ENCODE measurements at regions not wholly inside any gene's neighbourhood (a gene's known extent, or its start where the extent isn't known, plus 50 kb on each side); places are given as distances from the start of the nearest gene placed in this dataset.

DNA sequence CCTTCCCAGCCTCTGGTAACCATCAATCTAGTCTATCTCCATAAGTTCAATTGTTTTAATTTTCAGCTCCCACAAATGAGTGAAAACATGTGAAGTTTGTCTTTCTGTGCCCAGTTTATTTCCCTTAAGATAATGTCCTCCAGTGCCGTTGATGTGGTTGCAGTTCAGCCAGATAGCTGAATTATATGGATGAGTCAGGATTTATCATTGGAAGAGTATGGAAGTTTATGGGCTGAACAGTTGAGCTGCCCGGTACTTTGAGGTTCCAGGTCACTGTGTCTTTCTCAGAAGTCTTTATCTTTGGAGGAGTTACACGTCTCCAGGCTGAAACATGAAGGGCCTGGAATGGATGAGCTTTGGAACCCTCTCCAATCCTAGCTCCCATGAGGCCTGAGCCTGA is 120.1 kb downstream of the ASCL4 start (continued):
- TF ChIP-seq, protein P1, sequence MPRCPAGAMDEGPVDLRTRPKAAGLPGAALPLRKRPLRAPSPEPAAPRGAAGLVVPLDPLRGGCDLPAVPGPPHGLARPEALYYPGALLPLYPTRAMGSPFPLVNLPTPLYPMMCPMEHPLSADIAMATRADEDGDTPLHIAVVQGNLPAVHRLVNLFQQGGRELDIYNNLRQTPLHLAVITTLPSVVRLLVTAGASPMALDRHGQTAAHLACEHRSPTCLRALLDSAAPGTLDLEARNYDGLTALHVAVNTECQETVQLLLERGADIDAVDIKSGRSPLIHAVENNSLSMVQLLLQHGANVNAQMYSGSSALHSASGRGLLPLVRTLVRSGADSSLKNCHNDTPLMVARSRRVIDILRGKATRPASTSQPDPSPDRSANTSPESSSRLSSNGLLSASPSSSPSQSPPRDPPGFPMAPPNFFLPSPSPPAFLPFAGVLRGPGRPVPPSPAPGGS (IDR thresholded peaks at IDR 0.05) = no peak
- TF ChIP-seq FOSB (CRISPR knock-in tag; IDR thresholded peaks at IDR 0.05) = no peak
- no peak for TF ChIP-seq RFX5 (IDR thresholded peaks at IDR 0.05)
- TF ChIP-seq CHD4 (IDR thresholded peaks at IDR 0.05; ENCODE audit: borderline replicate concordance) = no peak
- TF ChIP-seq RARB (CRISPR knock-in tag; IDR thresholded peaks at IDR 0.05) = no peak

DNA sequence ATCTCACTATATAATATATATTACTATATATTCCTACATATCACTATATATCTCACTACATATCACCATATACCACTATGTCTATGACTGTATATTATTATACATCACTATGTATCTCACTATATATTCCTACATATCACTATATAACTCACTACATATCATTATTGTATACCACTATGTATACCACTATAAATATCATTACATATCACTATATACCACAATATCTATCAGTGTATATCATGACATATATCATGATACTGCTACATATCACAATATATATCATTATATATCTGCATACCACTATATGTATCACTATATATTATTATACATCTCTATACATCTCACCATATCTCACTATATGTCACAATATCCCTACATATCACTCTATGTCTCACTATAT is 121.5 kb downstream of the ASCL4 start:
- ATAC-seq = no peak
- Histone ChIP-seq H3K9me3 (no peaks in the 10 kb centered on the region), H3K27ac (no peak overlapping the region), H3K4me1 (no peaks in the 10 kb centered on the region), H3K4me3 (no peak overlapping the region), H3K4me2 (no peak overlapping the region)
- CTCF ChIA-PET = interaction anchor here (1.1 to 3.8 kb wide), 2 partner anchors 8 to 16 kb away, joined by 3 to 16 read pairs; no protein-coding TSS in a partner anchor
- DNase-seq (ENCODE audit: low read depth in 1 of 2, low spot score in 1 of 2) = no peak
- TF ChIP-seq RARB (CRISPR knock-in tag; IDR thresholded peaks at IDR 0.05) = no peak
- TF ChIP-seq SMC3 (IDR thresholded peaks at IDR 0.05) = no peak
- TF ChIP-seq, protein P2, sequence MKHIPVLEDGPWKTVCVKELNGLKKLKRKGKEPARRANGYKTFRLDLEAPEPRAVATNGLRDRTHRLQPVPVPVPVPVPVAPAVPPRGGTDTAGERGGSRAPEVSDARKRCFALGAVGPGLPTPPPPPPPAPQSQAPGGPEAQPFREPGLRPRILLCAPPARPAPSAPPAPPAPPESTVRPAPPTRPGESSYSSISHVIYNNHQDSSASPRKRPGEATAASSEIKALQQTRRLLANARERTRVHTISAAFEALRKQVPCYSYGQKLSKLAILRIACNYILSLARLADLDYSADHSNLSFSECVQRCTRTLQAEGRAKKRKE (CRISPR knock-in tag; IDR thresholded peaks at IDR 0.05; ENCODE audit: low read depth) = no peak
- FAIRE-seq = no peak
- POLR2A ChIA-PET = no interaction called here

DNA sequence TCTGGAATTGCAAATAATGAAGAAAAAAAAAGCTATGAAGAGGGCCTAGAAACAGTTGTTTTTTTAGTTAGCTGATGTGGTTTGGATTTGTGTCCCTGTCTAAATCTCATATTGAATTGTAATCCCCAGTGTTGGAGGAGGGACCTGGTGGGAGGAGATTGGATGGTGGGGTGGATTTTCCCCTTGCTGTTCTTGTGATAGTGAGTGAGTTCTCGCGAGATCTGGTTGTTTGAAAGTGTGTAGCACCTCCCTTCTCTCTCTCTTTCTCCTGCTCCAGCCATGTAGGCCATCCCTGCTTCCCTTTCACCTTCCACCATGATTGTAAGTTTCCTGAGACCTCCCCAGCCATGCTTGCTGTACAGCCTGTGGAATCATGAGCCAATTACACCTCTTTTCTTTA is 126.1 kb downstream of the ASCL4 start:
- Histone ChIP-seq H3K27ac (no peak overlapping the region), H3K4me3 (no peak overlapping the region), H3K4me2 (no peak overlapping the region), H3K4me1 (0 out of 3 replicates have a peak, but pooled peaks cover 3% of the 10 kb centered on the region), H3K9me3 (no peaks in the 10 kb centered on the region)
- no peak for FAIRE-seq
- no peak for ATAC-seq
- DNase-seq (ENCODE audit: low read depth in 1 of 2, low spot score in 1 of 2) = no peak
- 0% methylated on average over 2 of the region's 2 CpGs for WGBS (ENCODE audit: missing lambda C conversion rate)
- POLR2A ChIA-PET = no interaction called here
- CTCF ChIA-PET = interaction anchor here (1.9 kb wide), 1 partner anchor 11 kb away, joined by 10 read pairs; no protein-coding TSS in a partner anchor
- no peak for TF ChIP-seq SMC3 (IDR thresholded peaks at IDR 0.05)
- TF ChIP-seq, protein P2 (CRISPR knock-in tag; IDR thresholded peaks at IDR 0.05; ENCODE audit: low read depth) = no peak
- TF ChIP-seq POLR2AphosphoS2 (conservative IDR thresholded peaks at IDR 0.05; ENCODE audit: low read length) = no peak
- no peak for TF ChIP-seq EHF (CRISPR knock-in tag; IDR thresholded peaks at IDR 0.05)
- TF ChIP-seq, protein P3, sequence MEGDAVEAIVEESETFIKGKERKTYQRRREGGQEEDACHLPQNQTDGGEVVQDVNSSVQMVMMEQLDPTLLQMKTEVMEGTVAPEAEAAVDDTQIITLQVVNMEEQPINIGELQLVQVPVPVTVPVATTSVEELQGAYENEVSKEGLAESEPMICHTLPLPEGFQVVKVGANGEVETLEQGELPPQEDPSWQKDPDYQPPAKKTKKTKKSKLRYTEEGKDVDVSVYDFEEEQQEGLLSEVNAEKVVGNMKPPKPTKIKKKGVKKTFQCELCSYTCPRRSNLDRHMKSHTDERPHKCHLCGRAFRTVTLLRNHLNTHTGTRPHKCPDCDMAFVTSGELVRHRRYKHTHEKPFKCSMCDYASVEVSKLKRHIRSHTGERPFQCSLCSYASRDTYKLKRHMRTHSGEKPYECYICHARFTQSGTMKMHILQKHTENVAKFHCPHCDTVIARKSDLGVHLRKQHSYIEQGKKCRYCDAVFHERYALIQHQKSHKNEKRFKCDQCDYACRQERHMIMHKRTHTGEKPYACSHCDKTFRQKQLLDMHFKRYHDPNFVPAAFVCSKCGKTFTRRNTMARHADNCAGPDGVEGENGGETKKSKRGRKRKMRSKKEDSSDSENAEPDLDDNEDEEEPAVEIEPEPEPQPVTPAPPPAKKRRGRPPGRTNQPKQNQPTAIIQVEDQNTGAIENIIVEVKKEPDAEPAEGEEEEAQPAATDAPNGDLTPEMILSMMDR (IDR thresholded peaks at IDR 0.05) = no peak
- TF ChIP-seq, protein P4, sequence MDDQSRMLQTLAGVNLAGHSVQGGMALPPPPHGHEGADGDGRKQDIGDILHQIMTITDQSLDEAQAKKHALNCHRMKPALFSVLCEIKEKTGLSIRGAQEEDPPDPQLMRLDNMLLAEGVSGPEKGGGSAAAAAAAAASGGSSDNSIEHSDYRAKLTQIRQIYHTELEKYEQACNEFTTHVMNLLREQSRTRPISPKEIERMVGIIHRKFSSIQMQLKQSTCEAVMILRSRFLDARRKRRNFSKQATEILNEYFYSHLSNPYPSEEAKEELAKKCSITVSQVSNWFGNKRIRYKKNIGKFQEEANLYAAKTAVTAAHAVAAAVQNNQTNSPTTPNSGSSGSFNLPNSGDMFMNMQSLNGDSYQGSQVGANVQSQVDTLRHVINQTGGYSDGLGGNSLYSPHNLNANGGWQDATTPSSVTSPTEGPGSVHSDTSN (IDR thresholded peaks at IDR 0.05) = no peak
- TF ChIP-seq JUNB (IDR thresholded peaks at IDR 0.05) = no peak
- no peak for TF ChIP-seq RARB (CRISPR knock-in tag; IDR thresholded peaks at IDR 0.05)
- TF ChIP-seq GATA3 (IDR thresholded peaks at IDR 0.05; ENCODE audit: borderline replicate concordance) = no peak
- TF ChIP-seq MAFK (IDR thresholded peaks at IDR 0.05; ENCODE audit: partially characterized antibody) = no peak
- no peak for TF ChIP-seq HOXB13 (CRISPR knock-in tag; IDR thresholded peaks at IDR 0.05; ENCODE audit: low read depth)
- TF ChIP-seq, protein P5, sequence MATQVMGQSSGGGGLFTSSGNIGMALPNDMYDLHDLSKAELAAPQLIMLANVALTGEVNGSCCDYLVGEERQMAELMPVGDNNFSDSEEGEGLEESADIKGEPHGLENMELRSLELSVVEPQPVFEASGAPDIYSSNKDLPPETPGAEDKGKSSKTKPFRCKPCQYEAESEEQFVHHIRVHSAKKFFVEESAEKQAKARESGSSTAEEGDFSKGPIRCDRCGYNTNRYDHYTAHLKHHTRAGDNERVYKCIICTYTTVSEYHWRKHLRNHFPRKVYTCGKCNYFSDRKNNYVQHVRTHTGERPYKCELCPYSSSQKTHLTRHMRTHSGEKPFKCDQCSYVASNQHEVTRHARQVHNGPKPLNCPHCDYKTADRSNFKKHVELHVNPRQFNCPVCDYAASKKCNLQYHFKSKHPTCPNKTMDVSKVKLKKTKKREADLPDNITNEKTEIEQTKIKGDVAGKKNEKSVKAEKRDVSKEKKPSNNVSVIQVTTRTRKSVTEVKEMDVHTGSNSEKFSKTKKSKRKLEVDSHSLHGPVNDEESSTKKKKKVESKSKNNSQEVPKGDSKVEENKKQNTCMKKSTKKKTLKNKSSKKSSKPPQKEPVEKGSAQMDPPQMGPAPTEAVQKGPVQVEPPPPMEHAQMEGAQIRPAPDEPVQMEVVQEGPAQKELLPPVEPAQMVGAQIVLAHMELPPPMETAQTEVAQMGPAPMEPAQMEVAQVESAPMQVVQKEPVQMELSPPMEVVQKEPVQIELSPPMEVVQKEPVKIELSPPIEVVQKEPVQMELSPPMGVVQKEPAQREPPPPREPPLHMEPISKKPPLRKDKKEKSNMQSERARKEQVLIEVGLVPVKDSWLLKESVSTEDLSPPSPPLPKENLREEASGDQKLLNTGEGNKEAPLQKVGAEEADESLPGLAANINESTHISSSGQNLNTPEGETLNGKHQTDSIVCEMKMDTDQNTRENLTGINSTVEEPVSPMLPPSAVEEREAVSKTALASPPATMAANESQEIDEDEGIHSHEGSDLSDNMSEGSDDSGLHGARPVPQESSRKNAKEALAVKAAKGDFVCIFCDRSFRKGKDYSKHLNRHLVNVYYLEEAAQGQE (IDR thresholded peaks at IDR 0.05) = no peak
- TF ChIP-seq, protein P6, sequence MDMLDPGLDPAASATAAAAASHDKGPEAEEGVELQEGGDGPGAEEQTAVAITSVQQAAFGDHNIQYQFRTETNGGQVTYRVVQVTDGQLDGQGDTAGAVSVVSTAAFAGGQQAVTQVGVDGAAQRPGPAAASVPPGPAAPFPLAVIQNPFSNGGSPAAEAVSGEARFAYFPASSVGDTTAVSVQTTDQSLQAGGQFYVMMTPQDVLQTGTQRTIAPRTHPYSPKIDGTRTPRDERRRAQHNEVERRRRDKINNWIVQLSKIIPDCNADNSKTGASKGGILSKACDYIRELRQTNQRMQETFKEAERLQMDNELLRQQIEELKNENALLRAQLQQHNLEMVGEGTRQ (IDR thresholded peaks at IDR 0.05) = no peak
- TF ChIP-seq ZFP36 (IDR thresholded peaks at IDR 0.05; ENCODE audit: borderline replicate concordance, partially characterized antibody) = no peak
- TF ChIP-seq ZC3H11A (IDR thresholded peaks at IDR 0.05) = no peak
- no peak for TF ChIP-seq HEYL (CRISPR knock-in tag; IDR thresholded peaks at IDR 0.05)
- no peak for TF ChIP-seq POLR2A (IDR thresholded peaks at IDR 0.05; ENCODE audit: low read length)

Data from A549 (cell line).